Suprapubic skin (tissue), 3 donors: ENCODE measurements at regions not wholly inside any gene's neighbourhood (a gene's known extent, or its start where the extent isn't known, plus 50 kb on each side); places are given as distances from the start of the nearest gene placed in this dataset.

Experiments
- CTCF ChIP-seq, 2 donors: fragments of 200-600 bp in 1 of 2; fragments of 450-650 bp in 1 of 2; sonication (generic) in 1 of 2; IDR thresholded peaks; one replicate each; pipeline ENCODE4 v1.5.1; 2016 to 2019; ENCODE audit warnings: antibody characterized with exemption in 2 of 2, mild to moderate bottlenecking in 1 of 2, moderate library complexity in 1 of 2
- EP300 ChIP-seq: sonication (generic); formaldehyde crosslinking; IDR thresholded peaks from one replicate; pipeline ENCODE4 v1.6.1; 2017; ENCODE audit warnings: antibody characterized with exemption
- POLR2A ChIP-seq, 2 donors: fragments of 450-650 bp; IDR thresholded peaks; one replicate each; pipeline ENCODE4 v1.6.1; 2017; ENCODE audit warnings: antibody characterized with exemption in 2 of 2, mild to moderate bottlenecking in 2 of 2, moderate library complexity in 2 of 2

- no peak for TF ChIP-seq CTCF (IDR thresholded peaks at IDR 0.05)
- TF ChIP-seq POLR2A (IDR thresholded peaks at IDR 0.05) = no peak
- TF ChIP-seq EP300 = no peak
These were observed 239.0 kb downstream of the FGF10 start for GRCh38 chr5:44150075-44150723.
